PC-3 (cell line): ENCODE measurements at regions not wholly inside any gene's neighbourhood (a gene's known extent, or its start where the extent isn't known, plus 50 kb on each side); places are given as distances from the start of the nearest gene placed in this dataset.

Experiments
- CTCF ChIP-seq: fragments of 300-600 bp; sonication (generic); conservative IDR thresholded peaks from 2 replicates; pipeline ENCODE4 v1.5.1; 2017; ENCODE audit warnings: antibody characterized with exemption, low read depth, mild to moderate bottlenecking, low read length
- EZH2 ChIP-seq: fragments of 300-600 bp; sonication (generic); IDR thresholded peaks from one replicate; pipeline ENCODE4 v1.6.1; 2017; ENCODE audit warnings: antibody characterized with exemption, mild to moderate bottlenecking, low read length; ENCODE audit not compliant: unreplicated experiment
- EZH2phosphoT487 ChIP-seq: fragments of 300-600 bp; sonication (generic); IDR thresholded peaks from 2 replicates; pipeline ENCODE4 v1.6.1; 2018; ENCODE audit warnings: mild to moderate bottlenecking, antibody characterized with exemption, low read length, borderline replicate concordance

- TF ChIP-seq CTCF: no peak
- no peak for TF ChIP-seq EZH2phosphoT487
- no peak for TF ChIP-seq EZH2
Measured at GRCh38 chr12:111161898-111162297, 207.0 kb downstream of the PHETA1 start.
